GM19351 (cell line): ENCODE measurements at regions not wholly inside any gene's neighbourhood (a gene's known extent, or its start where the extent isn't known, plus 50 kb on each side); places are given as distances from the start of the nearest gene placed in this dataset.
"Not testable (repeated sequence)": the region's sequence is repeated elsewhere in the genome, so short reads cannot be mapped to it uniquely, and the experiment has no call there.

Experiments
- ATAC-seq: cut with Tn5 transposase; IDR thresholded peaks from one replicate; pipeline ENCODE4 v1.9.1; 2021; ENCODE audit warnings: mild to moderate bottlenecking, moderate library complexity; ENCODE audit not compliant: unreplicated experiment

- no peak for ATAC-seq
Measured at GRCh38 chr6:85287158-85287557, 162.7 kb upstream of the NT5E start.

- ATAC-seq, result not testable (repeated sequence)
Measured at GRCh38 chr6:85286507-85286906, 163.4 kb upstream of the NT5E start.

GRCh38 chr6:85285934-85286333 is 163.9 kb upstream of the NT5E start:
- no peak for ATAC-seq

GRCh38 chr6:85285114-85285513 is 164.8 kb upstream of the NT5E start:
- ATAC-seq, result no peak

- no peak for ATAC-seq
Measured at GRCh38 chr6:85283436-85283835, 166.4 kb upstream of the NT5E start.

GRCh38 chr6:85278466-85279035 is 171.3 kb upstream of the NT5E start:
- ATAC-seq, result no peak

GRCh38 chr6:85276026-85276425 is 173.9 kb upstream of the NT5E start:
- not testable (repeated sequence) for ATAC-seq

GRCh38 chr6:85275338-85275985 is 174.4 kb upstream of the NT5E start:
- ATAC-seq, result no peak

GRCh38 chr6:85273870-85274269 is 176.0 kb upstream of the NT5E start:
- ATAC-seq, result no peak

- ATAC-seq, result no peak
Measured at GRCh38 chr6:85273046-85273445, 176.8 kb upstream of the NT5E start.

GRCh38 chr6:85272592-85272991 is 177.3 kb upstream of the NT5E start:
- ATAC-seq, result no peak

GRCh38 chr6:85262621-85263020 is 187.3 kb upstream of the NT5E start:
- no peak for ATAC-seq

GRCh38 chr6:85261271-85261670 is 188.6 kb upstream of the NT5E start:
- ATAC-seq, result no peak

GRCh38 chr6:85255661-85256060 is 194.2 kb upstream of the NT5E start:
- no peak for ATAC-seq

- no peak for ATAC-seq
Measured at GRCh38 chr6:85252552-85252951, 197.3 kb upstream of the NT5E start.

GRCh38 chr6:85252085-85252484 is 197.8 kb upstream of the NT5E start:
- no peak for ATAC-seq

- ATAC-seq, result no peak
Measured at GRCh38 chr6:85251300-85251699, 198.6 kb upstream of the NT5E start.

- ATAC-seq, result no peak
Measured at GRCh38 chr6:85250586-85251220, 199.2 kb upstream of the NT5E start.

GRCh38 chr6:85245004-85245403 is 204.9 kb upstream of the NT5E start:
- no peak for ATAC-seq

GRCh38 chr6:85241498-85242052 is 208.3 kb upstream of the NT5E start:
- ATAC-seq, result no peak

GRCh38 chr6:85240787-85241385 is 209.0 kb upstream of the NT5E start:
- ATAC-seq, result no peak

- ATAC-seq, result no peak
Measured at GRCh38 chr6:85237478-85237877, 212.4 kb upstream of the NT5E start.
